ENCODE measurements at regions not wholly inside any gene's neighbourhood (a gene's known extent, or its start where the extent isn't known, plus 50 kb on each side); places are given as distances from the start of the nearest gene placed in this dataset.
A peak's percentile ranks its signal among the peaks of the same experiment; 100 is the strongest.

GRCh38 chr16:17590711-17591654 lies 120.2 kb upstream of the XYLT1 start:
- CTCF ChIA-PET: no interaction called here
- Mint-ChIP-seq H3K27ac (peak overlapping the region; percentile 79 to 99 (median 95)), H3K9me3 (peaks cover 0 to 4% (median under 1%) of the 10 kb centered on the region in 5 donors), H3K27me3 (peaks cover 9 to 11% of the 10 kb centered on the region in 2 donors), H3K4me1 (peaks cover 12 to 13% (median 13%) of the 10 kb centered on the region in 3 donors), H3K36me3 (no peaks in the 10 kb centered on the region), H3K4me3 (peak overlapping the region; percentile 51 to 80 (median 77))
- Histone ChIP-seq H3K36me3 (ENCODE audit: insufficient read depth, low read length) (no peaks in the 10 kb centered on the region), H3K27ac (ENCODE audit: low read depth, low read length) (peak overlapping the region; percentile 56), H3K4me1 (ENCODE audit: insufficient read depth, low read length) (no peaks in the 10 kb centered on the region), H3K9me3 (ENCODE audit: low read length) (no peaks in the 10 kb centered on the region), H3K4me3 (ENCODE audit: low read length) (no peak overlapping the region), H3K27me3 (ENCODE audit: insufficient read depth, low read length, poor library complexity, severe bottlenecking) (no peaks in the 10 kb centered on the region)
- POLR2A ChIA-PET: no interaction called here
- peak in 4 of 5 donors; percentile 8 to 69 (median 58) for DNase-seq

DNA sequence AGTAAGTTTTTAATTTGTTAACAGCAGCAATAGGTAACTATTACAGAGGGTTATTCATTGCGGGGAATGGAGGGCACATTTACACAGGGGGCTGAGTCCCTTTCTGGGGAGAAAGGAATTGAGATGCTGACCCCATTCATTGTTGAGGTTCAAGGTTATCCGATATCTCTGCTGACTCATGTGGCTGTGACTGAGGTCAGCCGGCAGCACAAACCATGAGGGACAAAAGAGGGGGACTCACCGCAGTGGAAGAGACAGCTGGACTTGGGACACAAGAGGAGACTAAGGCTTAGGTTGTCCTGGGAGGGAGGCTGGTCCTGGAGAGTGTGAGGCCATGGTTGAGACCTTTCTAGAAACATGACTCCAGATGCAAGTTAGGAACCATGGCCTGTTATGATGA lies 119.1 kb upstream of the XYLT1 start:
- H3K9me3 Mint-ChIP-seq: peaks cover 2 to 8% (median 5%) of the 10 kb centered on the region in 5 donors
- no peak for DNase-seq
- Histone ChIP-seq H3K4me3 (ENCODE audit: low read length) (no peak overlapping the region), H3K36me3 (ENCODE audit: insufficient read depth, low read length) (no peaks in the 10 kb centered on the region), H3K27ac (ENCODE audit: low read depth, low read length) (no peak overlapping the region), H3K9me3 (ENCODE audit: low read length) (no peaks in the 10 kb centered on the region), H3K4me1 (ENCODE audit: insufficient read depth, low read length) (no peaks in the 10 kb centered on the region), H3K27me3 (ENCODE audit: insufficient read depth, low read length, poor library complexity, severe bottlenecking) (no peaks in the 10 kb centered on the region)
- H3K4me1 Mint-ChIP-seq: peaks cover 12 to 13% (median 13%) of the 10 kb centered on the region in 3 donors
- no peak overlapping the region for H3K4me3 Mint-ChIP-seq
- ChIA-PET CTCF (interaction anchor here (1.0 kb wide), 1 partner anchor 10 kb away, joined by 3 read pairs; no protein-coding TSS in a partner anchor), POLR2A (no interaction called here)
- peaks cover 9 to 11% of the 10 kb centered on the region in 2 donors for H3K27me3 Mint-ChIP-seq
- H3K36me3 Mint-ChIP-seq: peaks cover 0 to 8% (median 0%) of the 10 kb centered on the region in 3 donors
- peak overlapping the region in 6 of 8 donors; percentile 5 to 95 (median 78) for H3K27ac Mint-ChIP-seq

DNA sequence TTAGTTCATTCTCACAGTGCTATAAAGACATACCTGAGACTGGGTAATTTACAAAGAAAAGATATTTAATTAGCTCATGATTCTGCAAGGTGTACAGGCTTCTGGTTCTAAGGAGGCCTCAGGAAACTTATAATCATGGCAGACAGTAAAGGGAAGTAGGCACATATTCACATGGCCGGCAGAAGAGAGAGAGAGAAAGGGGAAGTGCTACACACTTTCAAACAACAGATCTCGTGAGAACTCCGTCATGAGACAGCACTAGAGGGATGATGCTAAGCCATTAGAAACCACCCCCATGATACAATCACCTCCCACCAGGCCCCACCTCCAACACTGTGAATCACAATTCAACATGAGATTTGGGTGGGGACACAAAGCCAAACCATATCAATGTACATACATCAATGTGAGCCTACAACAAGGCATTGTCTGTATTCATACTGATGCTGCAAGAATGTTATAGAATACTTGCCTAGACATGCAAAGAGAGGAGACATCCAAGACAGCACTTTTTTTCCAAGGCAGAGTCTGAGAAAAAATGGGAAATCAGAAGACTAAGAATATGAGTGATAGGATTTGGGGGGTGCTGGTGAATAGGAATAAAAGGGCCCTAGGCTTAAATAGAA lies 114.8 kb upstream of the XYLT1 start:
- H3K27ac ChIP-seq (ENCODE audit: low read depth, low read length): no peak overlapping the region

DNA sequence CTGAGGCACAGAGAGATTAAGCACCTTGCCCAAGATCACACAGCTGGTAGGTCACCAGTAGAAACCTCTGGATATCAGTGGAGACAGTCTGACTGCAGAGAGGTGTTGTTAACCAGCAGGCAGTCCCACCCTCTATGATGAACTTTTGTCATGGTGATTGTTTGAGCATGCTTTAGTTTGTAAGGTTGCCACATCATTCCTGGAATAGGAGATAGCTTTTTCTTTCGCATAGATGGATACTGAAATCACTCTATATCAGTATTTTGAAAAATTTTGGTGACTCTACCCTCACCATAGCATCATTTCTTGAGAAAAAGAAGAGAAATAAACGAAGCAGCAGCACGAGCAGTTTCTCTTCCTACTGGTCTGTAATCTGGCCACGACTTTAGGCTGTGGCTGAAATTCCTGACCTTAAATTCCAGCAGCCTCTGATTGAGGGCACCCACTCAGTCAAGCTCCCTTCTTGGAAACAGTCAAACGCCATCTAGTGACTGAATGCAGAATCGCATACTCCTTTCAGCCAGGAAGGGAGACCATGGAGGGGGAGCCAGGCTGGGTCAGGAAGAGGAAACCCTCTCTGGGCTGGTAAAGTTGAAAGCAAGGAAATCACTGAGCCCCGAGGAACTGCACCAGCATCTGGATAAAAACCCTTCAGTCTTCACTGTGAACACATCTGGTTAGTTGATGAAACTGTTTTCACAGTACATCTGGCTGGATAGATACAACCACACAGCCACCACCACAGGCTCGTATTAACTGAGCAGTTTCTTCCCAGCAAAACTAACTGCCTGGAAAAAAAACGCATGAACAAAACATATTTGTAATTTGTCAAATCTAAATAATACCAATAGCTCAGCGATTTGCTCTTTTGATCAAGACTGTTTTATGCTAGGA lies 108.5 kb upstream of the XYLT1 start:
- Mint-ChIP-seq H3K4me1 (peaks cover 0 to 4% (median 4%) of the 10 kb centered on the region in 3 donors), H3K36me3 (no peaks in the 10 kb centered on the region)

More for the DNA sequence above, 114.8 kb upstream of the XYLT1 start:
- Histone ChIP-seq H3K4me3 (ENCODE audit: low read length) (no peak overlapping the region), H3K36me3 (ENCODE audit: insufficient read depth, low read length) (no peaks in the 10 kb centered on the region), H3K9me3 (ENCODE audit: low read length) (no peaks in the 10 kb centered on the region), H3K27me3 (ENCODE audit: insufficient read depth, low read length, poor library complexity, severe bottlenecking) (no peaks in the 10 kb centered on the region), H3K4me1 (ENCODE audit: insufficient read depth, low read length) (no peaks in the 10 kb centered on the region)
- H3K27me3 Mint-ChIP-seq: peaks cover 8% of the 10 kb centered on the region in 2 donors
- H3K36me3 Mint-ChIP-seq: peaks cover 0 to 8% (median 0%) of the 10 kb centered on the region in 3 donors
- peaks cover 0 to 4% (median 0%) of the 10 kb centered on the region in 3 donors for H3K4me1 Mint-ChIP-seq
- POLR2A ChIA-PET: no interaction called here
- peaks cover 2 to 14% (median 10%) of the 10 kb centered on the region in 5 donors for H3K9me3 Mint-ChIP-seq
- no peak overlapping the region for H3K27ac Mint-ChIP-seq
- no peak overlapping the region for H3K4me3 Mint-ChIP-seq
- DNase-seq: no peak
- CTCF ChIA-PET: no interaction called here

GRCh38 chr16:17574256-17574655 lies 103.5 kb upstream of the XYLT1 start:
- POLR2A ChIA-PET: no interaction called here
- no peaks in the 10 kb centered on the region for H3K36me3 Mint-ChIP-seq

More for the DNA sequence above, 108.5 kb upstream of the XYLT1 start:
- peak; percentile 32 to 61 (median 47) for DNase-seq
- Mint-ChIP-seq H3K9me3 (peaks cover 0 to 8% (median 2%) of the 10 kb centered on the region in 5 donors), H3K27ac (peak overlapping the region in 2 of 8 donors; percentile 22 to 59), H3K27me3 (peaks cover 3 to 5% of the 10 kb centered on the region in 2 donors), H3K4me3 (no peak overlapping the region)
- ChIA-PET CTCF (interaction anchor here (0.7 to 2.3 kb wide), 18 partner anchors 9 to 397 kb away, joined by 3 to 12 read pairs (median 4); no protein-coding TSS in a partner anchor), POLR2A (no interaction called here)
- no peaks in the 10 kb centered on the region for H3K36me3 ChIP-seq (ENCODE audit: insufficient read depth, low read length)
- no peaks in the 10 kb centered on the region for H3K27me3 ChIP-seq (ENCODE audit: insufficient read depth, low read length, poor library complexity, severe bottlenecking)
- no peaks in the 10 kb centered on the region for H3K4me1 ChIP-seq (ENCODE audit: insufficient read depth, low read length)
- no peaks in the 10 kb centered on the region for H3K9me3 ChIP-seq (ENCODE audit: low read length)
- H3K4me3 ChIP-seq (ENCODE audit: low read length): no peak overlapping the region
- no peak overlapping the region for H3K27ac ChIP-seq (ENCODE audit: low read depth, low read length)

DNA sequence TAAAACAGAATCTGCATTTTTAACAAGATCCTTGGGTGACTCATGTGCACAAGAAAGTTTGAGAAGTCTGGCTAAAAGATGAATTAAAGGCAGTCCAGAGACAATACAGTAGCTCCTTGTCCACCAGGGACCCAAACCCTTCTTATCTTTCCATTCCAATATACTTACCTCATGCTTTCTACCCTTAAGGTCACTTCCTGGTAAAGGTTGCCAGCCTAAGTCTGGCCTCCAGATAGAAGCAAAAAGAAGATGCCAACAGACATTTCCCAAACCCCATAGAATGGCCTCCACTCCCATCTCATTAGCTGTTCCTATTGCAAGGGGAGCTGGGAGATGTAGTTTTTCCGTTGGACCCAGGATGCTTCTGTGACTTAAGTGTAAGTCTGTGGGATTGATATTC lies 101.4 kb upstream of the XYLT1 start:
- Histone ChIP-seq H3K27me3 (ENCODE audit: insufficient read depth, low read length, poor library complexity, severe bottlenecking) (no peaks in the 10 kb centered on the region), H3K4me1 (ENCODE audit: insufficient read depth, low read length) (no peaks in the 10 kb centered on the region), H3K27ac (ENCODE audit: low read depth, low read length) (no peak overlapping the region), H3K9me3 (ENCODE audit: low read length) (no peaks in the 10 kb centered on the region), H3K36me3 (ENCODE audit: insufficient read depth, low read length) (no peaks in the 10 kb centered on the region), H3K4me3 (ENCODE audit: low read length) (no peak overlapping the region)
- CTCF ChIA-PET: no interaction called here
- Mint-ChIP-seq H3K4me1 (no peaks in the 10 kb centered on the region), H3K27ac (no peak overlapping the region), H3K9me3 (no peaks in the 10 kb centered on the region), H3K36me3 (no peaks in the 10 kb centered on the region), H3K4me3 (no peak overlapping the region), H3K27me3 (peaks cover 1 to 10% of the 10 kb centered on the region in 2 donors)
- POLR2A ChIA-PET: no interaction called here
- DNase-seq: no peak

More at GRCh38 chr16:17574256-17574655, 103.5 kb upstream of the XYLT1 start:
- H3K4me1 ChIP-seq (ENCODE audit: insufficient read depth, low read length): no peaks in the 10 kb centered on the region
- H3K4me1 Mint-ChIP-seq: peaks cover 0 to 2% (median 2%) of the 10 kb centered on the region in 3 donors
- no peak for DNase-seq
- CTCF ChIA-PET: no interaction called here
- no peak overlapping the region for H3K4me3 Mint-ChIP-seq
- no peaks in the 10 kb centered on the region for H3K27me3 ChIP-seq (ENCODE audit: insufficient read depth, low read length, poor library complexity, severe bottlenecking)
- H3K36me3 ChIP-seq (ENCODE audit: insufficient read depth, low read length): no peaks in the 10 kb centered on the region
- no peak overlapping the region for H3K4me3 ChIP-seq (ENCODE audit: low read length)
- no peak overlapping the region for H3K27ac ChIP-seq (ENCODE audit: low read depth, low read length)
- H3K27me3 Mint-ChIP-seq: peaks cover 4 to 5% of the 10 kb centered on the region in 2 donors
- H3K27ac Mint-ChIP-seq: no peak overlapping the region
- no peaks in the 10 kb centered on the region for H3K9me3 Mint-ChIP-seq
- no peaks in the 10 kb centered on the region for H3K9me3 ChIP-seq (ENCODE audit: low read length)

GRCh38 chr16:17571499-17572093 lies 100.8 kb upstream of the XYLT1 start:
- H3K36me3 Mint-ChIP-seq: no peaks in the 10 kb centered on the region
- Histone ChIP-seq H3K27ac (ENCODE audit: low read depth, low read length) (no peak overlapping the region), H3K36me3 (ENCODE audit: insufficient read depth, low read length) (no peaks in the 10 kb centered on the region), H3K4me3 (ENCODE audit: low read length) (no peak overlapping the region), H3K27me3 (ENCODE audit: insufficient read depth, low read length, poor library complexity, severe bottlenecking) (no peaks in the 10 kb centered on the region), H3K4me1 (ENCODE audit: insufficient read depth, low read length) (no peaks in the 10 kb centered on the region), H3K9me3 (ENCODE audit: low read length) (no peaks in the 10 kb centered on the region)
- no peaks in the 10 kb centered on the region for H3K9me3 Mint-ChIP-seq
- no peak overlapping the region for H3K27ac Mint-ChIP-seq
- no peak for DNase-seq
- ChIA-PET CTCF (no interaction called here), POLR2A (no interaction called here)
- H3K4me3 Mint-ChIP-seq: no peak overlapping the region
- H3K4me1 Mint-ChIP-seq: no peaks in the 10 kb centered on the region
- H3K27me3 Mint-ChIP-seq: peaks cover 1 to 12% of the 10 kb centered on the region in 2 donors
